Fibroblast of upper back skin (primary cell): ENCODE measurements at regions not wholly inside any gene's neighbourhood (a gene's known extent, or its start where the extent isn't known, plus 50 kb on each side); places are given as distances from the start of the nearest gene placed in this dataset.

Source experiments
- DNase-seq: peaks from one replicate; pipeline ENCODE4 v3.0.0-alpha.2; 2013

DNA sequence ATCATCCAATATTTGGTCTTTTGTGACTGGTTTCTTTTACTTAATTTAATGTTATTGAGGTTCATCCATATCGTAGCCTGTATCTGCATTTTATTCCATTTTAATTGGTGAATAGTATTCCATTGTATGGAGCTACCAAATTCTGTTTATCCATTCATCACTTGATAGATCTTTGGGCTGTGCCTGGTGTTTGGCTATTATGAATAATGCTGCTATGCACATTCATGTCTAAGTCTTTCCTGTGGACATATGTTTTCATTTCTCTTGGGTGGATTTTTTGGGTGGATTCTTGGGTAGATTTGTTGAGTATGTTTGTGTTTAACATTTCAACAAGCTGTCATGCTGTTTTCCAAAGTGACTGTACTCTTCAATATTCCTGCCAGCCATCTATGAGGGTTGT lies 52.5 kb upstream of the NEDD4L start:
- no peak for DNase-seq

- DNase-seq = no peak
Measured at GRCh38 chr18:57989536-57989935, 54.5 kb upstream of the NEDD4L start.

DNA sequence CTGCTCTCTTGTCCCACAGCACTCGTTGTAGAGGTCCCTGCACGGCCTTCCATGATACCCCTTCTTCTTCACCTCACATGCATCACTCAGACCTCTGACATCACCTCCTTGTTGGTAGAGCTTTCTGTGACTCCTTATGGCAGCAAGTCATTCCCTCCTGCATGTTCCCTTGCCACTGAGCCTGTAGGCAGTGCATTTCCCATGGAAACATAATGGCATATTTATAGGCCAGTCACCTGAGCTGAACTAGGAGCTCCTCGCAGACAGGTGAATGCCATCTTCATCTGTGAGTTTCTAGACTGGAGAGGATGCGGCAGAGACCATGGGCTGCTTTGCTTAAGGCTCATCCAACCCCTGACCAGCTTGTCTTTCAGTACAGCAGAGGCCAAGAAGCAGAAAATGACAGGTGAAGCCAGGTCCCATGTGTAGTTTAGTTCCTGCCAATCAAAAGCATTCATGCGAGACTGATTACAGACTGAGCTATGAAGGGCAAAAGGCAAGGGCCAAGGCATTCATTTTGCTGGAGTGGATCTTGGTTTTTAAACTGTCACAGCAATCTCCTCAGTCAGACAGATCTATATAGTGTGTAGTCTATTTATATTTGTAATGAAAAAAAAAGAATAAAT lies 59.4 kb upstream of the NEDD4L start:
- no peak for DNase-seq

- no peak for DNase-seq
Measured at GRCh38 chr18:57983965-57984364, 60.1 kb upstream of the NEDD4L start.

DNA sequence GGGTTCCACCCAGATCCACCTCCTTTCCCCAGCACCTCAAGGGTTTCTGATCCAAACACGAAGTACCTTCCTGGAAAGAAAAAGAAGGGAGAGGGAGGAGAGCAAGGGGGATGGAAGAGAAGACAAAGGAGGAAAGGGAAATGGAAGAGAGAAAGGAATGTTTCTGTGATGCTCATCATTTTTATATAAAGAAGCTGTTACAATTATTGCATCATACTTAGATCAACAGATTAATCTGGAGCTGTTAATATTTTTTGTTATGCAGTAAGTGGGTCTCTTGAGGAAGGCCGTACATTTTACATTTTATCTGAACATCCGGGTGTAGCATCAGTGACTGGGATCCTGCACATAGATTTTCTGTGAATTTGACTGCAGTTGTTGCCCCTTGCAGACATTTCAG lies 60.6 kb upstream of the NEDD4L start:
- no peak for DNase-seq

- no peak for DNase-seq
Measured at GRCh38 chr18:57982372-57983021, 61.5 kb upstream of the NEDD4L start.

- no peak for DNase-seq
Measured at GRCh38 chr18:57981308-57982028, 62.6 kb upstream of the NEDD4L start.

- DNase-seq = no peak
Measured at GRCh38 chr18:57980573-57981307, 63.3 kb upstream of the NEDD4L start.

GRCh38 chr18:57976230-57976773 lies 67.7 kb upstream of the NEDD4L start:
- DNase-seq = no peak

DNA sequence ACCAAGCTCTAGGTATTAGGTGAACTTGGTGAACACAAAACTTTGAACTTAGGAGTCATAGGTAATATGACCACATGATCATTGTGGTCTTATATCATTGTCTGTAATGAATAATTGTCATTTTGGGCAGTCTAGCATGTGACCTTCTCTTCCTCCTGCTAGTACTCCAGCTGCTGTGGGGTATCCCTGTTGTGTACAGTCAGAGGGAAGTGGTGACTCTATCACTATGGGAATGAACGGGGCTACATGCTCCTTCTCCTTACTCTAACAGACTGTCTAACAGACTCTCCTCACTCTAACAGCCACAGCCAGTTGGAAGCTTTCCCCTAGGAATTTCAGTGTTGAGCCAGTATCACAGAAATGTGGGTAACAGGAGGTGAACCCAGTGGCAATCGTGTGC lies 68.2 kb upstream of the NEDD4L start:
- no peak for DNase-seq

DNA sequence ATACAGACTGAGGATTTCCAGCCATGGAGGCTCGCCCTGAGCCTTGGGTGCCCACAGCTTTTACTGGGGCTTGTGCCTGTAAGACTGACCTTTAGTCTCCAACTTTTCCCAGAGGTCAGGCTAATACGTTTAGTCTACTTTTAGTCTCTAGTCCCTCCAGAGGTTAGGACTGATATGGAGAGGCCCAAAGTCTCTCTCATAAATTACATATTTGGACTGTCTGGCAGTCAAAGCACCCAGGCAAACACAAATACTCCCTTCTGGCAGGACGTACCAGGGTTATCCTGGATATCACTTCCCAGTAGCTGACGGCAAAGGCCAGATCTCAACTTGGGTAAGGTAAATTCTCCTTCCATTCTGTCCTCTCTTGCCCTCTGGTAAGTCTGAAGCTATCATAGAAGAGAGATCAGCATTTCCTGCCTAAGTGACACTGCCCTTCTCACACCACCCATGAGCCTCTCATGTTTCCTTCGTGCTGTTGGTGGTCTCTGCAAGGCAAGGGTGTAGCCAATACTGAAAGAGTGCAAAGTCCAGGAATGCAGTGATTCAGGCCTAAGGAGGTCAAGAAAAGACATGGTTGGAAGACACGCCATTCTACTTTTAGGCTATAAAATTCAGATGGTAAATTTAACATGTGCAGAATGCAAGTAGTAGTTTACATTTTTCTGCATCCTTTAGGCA lies 69.3 kb upstream of the NEDD4L start:
- DNase-seq = no peak

GRCh38 chr18:57973889-57974288 lies 70.1 kb upstream of the NEDD4L start:
- DNase-seq = no peak

DNA sequence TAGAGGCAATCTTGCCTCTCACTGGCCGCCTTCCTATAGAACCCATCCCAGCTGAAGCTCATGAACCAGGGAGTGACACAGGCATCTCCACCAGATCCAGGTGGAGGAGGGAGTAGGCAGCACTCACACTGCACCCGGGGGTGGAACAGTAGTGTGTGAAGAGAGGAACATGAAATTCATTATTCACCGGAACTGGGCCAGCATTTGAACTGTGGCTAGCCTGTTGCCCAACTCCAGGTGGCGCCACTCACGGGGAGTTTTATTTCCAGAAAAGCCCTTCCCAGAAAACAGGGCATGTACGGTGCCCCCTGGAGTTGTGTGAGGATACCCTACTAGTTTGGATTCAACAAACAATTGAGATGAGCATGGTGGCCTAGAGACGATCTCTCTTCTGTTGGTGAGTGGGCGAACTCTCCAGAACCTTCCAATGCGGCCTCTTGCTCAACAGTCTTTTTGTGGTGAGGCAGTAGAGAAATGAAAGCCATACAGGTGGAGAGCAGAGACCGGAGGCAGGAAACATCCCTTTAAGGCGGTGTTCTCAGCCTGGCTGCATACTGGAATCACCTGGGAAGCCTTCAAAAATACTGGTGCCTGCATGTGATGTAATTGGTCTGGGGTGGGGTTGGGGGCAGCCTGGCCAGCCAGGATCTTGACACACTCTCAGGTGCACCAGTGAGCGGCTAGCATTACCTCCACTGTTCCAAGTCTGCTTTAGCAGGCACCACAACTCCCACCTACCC lies 73.5 kb upstream of the NEDD4L start:
- DNase-seq = no peak

GRCh38 chr18:57969824-57970223 lies 74.2 kb upstream of the NEDD4L start:
- DNase-seq = no peak

- no peak for DNase-seq
Measured at GRCh38 chr18:57965246-57965645, 78.8 kb upstream of the NEDD4L start.

- DNase-seq = peak; percentile 40
Measured at GRCh38 chr18:57961876-57962505, 82.0 kb upstream of the NEDD4L start.

DNA sequence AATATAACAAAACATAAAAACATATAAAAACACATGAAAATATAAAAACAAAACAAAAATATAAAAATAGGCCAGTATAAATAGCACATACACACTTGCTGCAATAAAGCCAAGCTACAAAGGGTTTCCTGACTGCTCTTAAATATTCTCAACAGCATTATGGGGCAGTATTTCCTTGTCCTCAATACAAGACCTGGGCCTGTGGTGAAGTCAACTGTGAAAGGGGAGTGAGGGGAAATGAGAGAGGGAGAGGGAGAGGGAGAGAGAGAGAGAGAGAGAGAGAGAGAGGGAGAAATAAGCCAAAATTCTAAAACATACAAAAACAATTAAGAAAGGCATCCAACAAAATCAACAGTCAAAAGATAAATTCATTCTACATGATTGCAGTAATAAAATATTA lies 82.6 kb upstream of the NEDD4L start:
- no peak for DNase-seq

GRCh38 chr18:57959278-57959677 lies 84.7 kb upstream of the NEDD4L start:
- DNase-seq = peak; percentile 49

DNA sequence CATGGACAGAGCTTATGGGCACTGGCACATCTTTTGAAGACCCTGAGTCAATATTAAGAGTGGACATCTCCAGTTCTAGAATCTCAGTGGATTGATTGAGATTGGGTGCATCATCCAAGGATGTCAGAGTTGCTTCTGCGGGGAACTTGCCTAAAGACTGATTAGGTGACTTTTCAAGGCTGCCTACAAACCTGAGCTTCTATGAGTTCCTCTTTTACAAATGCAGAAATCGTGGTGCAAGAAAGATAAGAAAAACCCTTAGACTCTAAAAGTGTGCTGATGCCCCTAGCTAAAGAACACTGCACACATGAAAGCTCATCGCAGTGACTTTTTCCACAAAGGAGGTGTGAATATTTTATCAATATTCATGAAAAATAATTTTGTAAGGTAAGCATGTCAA lies 86.8 kb upstream of the NEDD4L start:
- no peak for DNase-seq

DNA sequence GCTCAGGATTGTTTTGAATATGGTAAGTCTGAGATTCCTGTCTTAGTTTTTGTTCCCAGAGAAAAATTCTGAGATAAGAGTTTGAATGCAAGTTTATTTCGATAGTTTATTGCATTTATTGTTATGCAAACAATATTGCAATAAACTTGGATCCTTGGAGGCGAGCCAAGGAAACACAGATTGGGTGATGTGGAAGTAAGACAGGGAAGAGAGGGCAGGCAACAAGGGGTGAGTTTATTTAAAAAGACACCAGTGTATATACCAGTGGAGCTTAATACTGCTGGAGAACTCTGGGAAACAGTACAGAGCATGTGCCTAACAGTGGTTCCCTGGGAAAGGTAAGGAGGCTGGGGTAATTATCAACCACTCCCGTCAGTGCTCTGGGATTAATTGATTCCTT lies 87.5 kb upstream of the NEDD4L start:
- DNase-seq = no peak

DNA sequence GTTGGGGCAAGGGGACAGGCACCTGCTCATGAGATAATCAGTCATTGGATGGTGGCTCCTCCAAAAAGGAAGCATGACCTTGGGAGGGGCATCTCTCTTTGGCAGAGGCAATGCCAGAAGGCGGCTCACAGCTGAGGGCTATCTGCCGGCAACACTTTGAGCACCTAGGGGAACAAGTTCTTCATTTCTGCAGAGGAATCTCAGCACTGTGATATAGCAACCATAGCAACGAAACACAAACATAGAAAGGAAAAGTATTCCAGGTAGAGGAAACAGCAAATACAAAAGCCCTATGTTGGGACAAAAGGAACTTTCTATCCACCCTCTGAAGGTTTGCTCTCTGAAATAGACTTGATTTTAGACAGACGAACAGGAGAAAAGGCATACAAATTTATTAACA lies 89.1 kb upstream of the NEDD4L start:
- DNase-seq = no peak

GRCh38 chr18:57953883-57954282 lies 90.1 kb upstream of the NEDD4L start:
- no peak for DNase-seq
